Stimulated activated CD4-positive, alpha-beta T cell treated with anti-CD3 and anti-CD28 coated beads, Interleukin-1b, Interleukin-23, amount 100 ng/mL, for 4 hours (primary cell): ENCODE measurements at regions not wholly inside any gene's neighbourhood (a gene's known extent, or its start where the extent isn't known, plus 50 kb on each side); places are given as distances from the start of the nearest gene placed in this dataset.

Source experiments
- DNase-seq, 2 donors: peaks; one replicate each; pipeline ENCODE4 v3.0.0-alpha.2; 2020; ENCODE audit warnings: low read depth in 2 of 2

DNA sequence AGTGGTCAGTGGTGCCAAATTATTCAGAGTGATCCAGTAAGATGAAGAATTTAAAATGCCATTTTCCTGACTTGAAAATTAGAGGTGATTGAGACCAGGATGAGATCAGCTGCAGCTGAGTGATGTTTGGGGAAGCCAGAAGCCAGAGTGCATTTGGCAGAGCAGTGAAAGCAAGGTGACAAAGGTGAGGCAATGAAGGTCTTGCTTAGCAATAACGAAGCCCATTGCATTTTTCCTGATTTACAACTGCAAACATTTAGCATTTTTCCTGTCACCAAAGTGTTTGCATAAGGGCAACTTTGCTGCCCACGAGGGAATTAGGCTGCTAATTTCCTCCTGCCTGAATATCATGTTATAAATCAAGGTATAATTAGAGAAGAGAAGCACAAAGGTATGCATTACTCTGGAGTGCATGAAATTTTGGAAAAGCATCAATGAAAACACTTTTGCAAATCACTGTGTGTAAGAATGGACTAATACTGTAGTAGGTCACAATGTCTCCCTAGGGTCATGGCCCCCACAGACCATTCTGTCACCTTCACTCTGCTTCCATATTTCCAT, 188.2 kb upstream of the LYPLAL1 start:
- DNase-seq: no peak

DNA sequence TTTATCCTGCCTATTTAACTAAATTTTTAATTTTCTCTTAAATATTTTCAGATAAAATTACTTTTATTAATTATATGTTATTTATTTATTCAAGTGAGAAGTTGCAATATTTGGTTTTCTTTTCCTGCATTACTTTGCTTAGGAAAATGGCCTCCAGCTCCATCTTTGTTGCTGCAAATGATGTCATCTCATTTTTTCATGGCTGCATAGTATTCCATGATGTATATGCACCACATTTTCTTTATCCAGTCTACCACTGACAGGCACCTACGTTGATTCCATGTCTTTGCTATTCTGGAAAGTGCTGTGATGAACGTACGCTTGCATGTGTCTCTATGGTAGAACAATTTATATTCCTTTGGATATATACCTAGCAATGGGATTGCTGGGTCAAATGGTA, 186.9 kb upstream of the LYPLAL1 start:
- DNase-seq: no peak

- DNase-seq: no peak
Measured at GRCh38 chr1:218990019-218990418, 183.7 kb upstream of the LYPLAL1 start.

- DNase-seq: no peak
Measured at GRCh38 chr1:218991089-218991488, 182.6 kb upstream of the LYPLAL1 start.

GRCh38 chr1:218994615-218995014, 179.1 kb upstream of the LYPLAL1 start:
- no peak for DNase-seq

DNA sequence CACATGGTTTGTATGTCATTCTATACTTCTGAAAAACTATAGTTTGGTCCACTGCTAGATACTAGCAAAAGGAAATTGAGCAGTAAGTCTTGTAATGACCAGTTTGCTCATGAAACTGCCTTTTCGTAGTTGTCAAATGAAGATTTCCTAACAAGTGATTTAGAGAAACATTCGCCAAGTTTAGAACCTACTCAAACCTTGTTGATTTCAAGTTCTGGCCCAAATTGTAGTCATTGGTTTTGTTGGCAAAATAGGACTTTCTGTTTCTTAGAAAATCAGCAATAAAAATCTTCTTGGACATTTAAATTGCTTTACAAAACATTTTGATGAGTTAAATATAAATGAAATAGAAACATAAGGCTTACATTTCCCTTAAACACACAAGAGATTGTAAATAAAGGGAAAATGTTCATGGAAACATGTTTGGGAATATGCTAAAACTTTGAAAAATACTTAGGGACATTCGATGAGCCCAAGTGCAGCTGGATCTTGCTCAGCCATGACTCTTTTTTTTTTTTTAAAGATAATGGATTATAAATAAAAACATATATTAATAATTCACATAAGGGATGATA, 178.5 kb upstream of the LYPLAL1 start:
- no peak for DNase-seq

- no peak for DNase-seq
Measured at GRCh38 chr1:218996362-218996761, 177.3 kb upstream of the LYPLAL1 start.

- no peak for DNase-seq
Measured at GRCh38 chr1:219000005-219000404, 173.7 kb upstream of the LYPLAL1 start.

GRCh38 chr1:219000631-219001030, 173.0 kb upstream of the LYPLAL1 start:
- DNase-seq: no peak

- DNase-seq: no peak
Measured at GRCh38 chr1:219010720-219011119, 163.0 kb upstream of the LYPLAL1 start.

GRCh38 chr1:219020386-219020785, 153.3 kb upstream of the LYPLAL1 start:
- no peak for DNase-seq

- no peak for DNase-seq
Measured at GRCh38 chr1:219020846-219021245, 152.8 kb upstream of the LYPLAL1 start.

GRCh38 chr1:219027146-219027673, 146.5 kb upstream of the LYPLAL1 start:
- DNase-seq: no peak

DNA sequence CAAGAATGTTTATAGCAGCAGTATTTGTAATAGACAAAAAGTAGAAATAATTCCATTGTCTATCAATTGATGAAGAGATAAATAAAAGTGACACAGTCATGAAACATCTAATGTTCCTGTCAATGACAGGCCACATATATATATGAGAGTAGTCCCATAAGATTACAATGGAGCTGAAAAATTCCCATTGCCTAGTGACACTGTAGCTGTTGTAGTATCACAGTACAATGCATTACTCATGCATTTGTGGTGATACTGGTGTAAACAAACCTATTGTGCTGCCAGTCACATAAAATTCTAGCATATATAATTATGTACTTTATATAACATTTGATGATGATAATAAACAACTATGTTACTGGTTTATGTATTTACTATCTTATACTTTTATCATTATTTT, 141.9 kb upstream of the LYPLAL1 start:
- DNase-seq: no peak

DNA sequence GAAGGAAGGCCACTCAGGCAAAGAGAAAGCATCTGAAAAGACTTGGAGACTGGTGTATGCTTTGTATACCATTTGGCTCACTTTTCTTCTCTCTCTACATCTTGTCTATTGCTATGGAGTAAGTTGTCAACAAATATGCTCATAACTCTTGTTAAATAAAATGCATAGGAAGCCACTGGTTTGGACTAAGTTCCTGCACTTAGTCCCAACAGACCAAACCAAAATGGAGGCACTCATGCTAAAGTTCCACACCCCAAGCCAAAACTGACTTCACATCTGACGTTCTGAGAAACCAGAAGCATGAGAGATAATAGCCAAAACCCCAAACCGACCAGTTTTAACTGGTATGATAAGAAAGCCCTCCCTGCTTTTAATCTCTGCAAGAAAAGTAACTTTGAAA, 135.3 kb upstream of the LYPLAL1 start:
- DNase-seq: no peak

GRCh38 chr1:219039017-219039681, 134.5 kb upstream of the LYPLAL1 start:
- no peak for DNase-seq

DNA sequence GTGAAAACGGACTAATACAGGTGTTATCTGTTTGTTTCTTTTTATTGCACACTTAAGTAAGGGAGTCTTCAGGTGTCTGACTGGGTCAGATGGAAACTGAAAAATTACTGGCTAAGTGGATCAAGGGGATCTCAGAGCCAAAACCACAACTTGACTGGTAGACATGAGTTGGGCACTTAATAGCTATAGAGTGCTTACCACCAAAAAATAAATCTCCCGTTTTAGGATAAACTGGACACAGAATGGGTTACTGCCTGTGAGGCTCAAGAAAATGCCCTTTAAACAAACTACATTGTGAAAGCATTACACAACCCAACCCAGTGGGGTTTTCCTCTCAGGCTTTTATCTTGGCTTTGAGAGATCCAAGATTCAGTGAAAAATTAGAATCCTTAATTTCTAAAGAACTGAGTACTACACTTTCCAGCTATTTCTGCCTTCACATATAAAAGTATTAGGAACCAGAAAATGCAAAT, 134.0 kb upstream of the LYPLAL1 start:
- no peak for DNase-seq

- no peak for DNase-seq
Measured at GRCh38 chr1:219040291-219040690, 133.4 kb upstream of the LYPLAL1 start.

DNA sequence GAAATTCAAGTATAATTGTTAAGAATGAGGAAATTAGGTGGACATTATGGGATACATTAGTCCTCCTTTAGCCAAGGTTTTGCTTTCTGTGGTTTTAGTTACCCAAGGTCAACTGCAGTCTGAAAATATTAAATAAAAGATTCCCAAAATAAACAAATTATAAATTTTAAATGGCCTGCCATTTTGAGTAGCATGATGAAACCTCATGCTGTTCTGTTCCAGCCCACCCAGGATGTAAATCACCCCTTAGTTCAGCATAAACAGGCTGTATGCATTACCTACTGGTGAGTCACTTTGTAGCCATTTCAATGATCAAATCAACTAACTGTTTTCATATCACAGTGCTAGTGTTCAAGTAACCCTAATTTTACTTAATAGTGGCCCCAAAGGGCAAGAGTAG, 132.5 kb upstream of the LYPLAL1 start:
- no peak for DNase-seq

GRCh38 chr1:219041818-219042217, 131.9 kb upstream of the LYPLAL1 start:
- DNase-seq: no peak

DNA sequence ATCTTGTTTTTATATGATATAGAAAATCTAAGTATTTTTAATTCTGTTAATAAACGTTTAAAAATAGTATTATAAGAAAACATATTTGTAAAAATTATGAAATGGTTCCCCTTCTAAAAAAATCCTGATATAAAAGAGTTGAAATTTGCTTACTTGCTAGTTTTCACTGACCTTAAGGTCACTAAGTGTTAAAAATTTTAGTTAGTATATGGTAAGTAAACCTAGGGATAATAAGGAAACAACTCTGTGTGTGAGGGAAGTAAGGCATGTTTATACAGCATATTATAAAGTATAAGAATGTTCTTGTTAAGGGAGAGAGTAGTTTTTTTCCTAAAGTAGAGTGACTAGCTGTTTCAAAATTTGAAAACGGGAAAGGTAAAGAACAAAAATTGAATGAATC, 130.9 kb upstream of the LYPLAL1 start:
- no peak for DNase-seq

GRCh38 chr1:219045246-219045645, 128.4 kb upstream of the LYPLAL1 start:
- DNase-seq: no peak

- DNase-seq: no peak
Measured at GRCh38 chr1:219049501-219049900, 124.2 kb upstream of the LYPLAL1 start.
